H1 (cell line): ENCODE measurements at regions not wholly inside any gene's neighbourhood (a gene's known extent, or its start where the extent isn't known, plus 50 kb on each side); places are given as distances from the start of the nearest gene placed in this dataset.

Experiments
- CTCF ChIA-PET: fragments of 300-600 bp; sonication (Branson Sonifier 250); formaldehyde crosslinking; loops from one replicate; lab custom pipeline; 2021; ENCODE audit not compliant: partially characterized antibody; lab: Charles Lee
- POLR2A ChIA-PET: fragments of 300-600 bp; sonication (Branson Sonifier 250); formaldehyde crosslinking; loops from one replicate; lab custom pipeline; 2021; ENCODE audit warnings: inconsistent platforms; ENCODE audit not compliant: partially characterized antibody; lab: Charles Lee
- DNase-seq, 2 experiments: peaks; one replicate each; pipeline versions ENCODE4 v3.0.0 to v3.0.0-alpha.2; 2010 to 2022; ENCODE audit warnings: low spot score in 2 of 2, low read depth in 1 of 2, mixed read lengths in 1 of 2
- FAIRE-seq: peaks from 2 replicates; lab custom pipeline; 2011; peaks lifted over from hg19 to GRCh38; lab: Jason Lieb, UNC
- H2AFZ ChIP-seq: 2 replicates; pipeline ENCODE4 v1.8.1; 2012; ENCODE audit warnings: low read length, inconsistent platforms
- H2AK5ac ChIP-seq: 2 replicates; pipeline ENCODE4 v1.6.1; 2013; ENCODE audit warnings: low read depth, low read length
- H2BK120ac ChIP-seq: replicated peaks from 2 replicates; pipeline ENCODE3; 2013; ENCODE audit warnings: low read depth, low read length, inconsistent platforms
- H2BK12ac ChIP-seq: 2 replicates; pipeline ENCODE4 v1.6.1; 2013; ENCODE audit warnings: low read depth, low read length
- H2BK15ac ChIP-seq: 2 replicates; pipeline ENCODE4 v1.6.1; 2013; ENCODE audit warnings: low read length
- H2BK20ac ChIP-seq: 2 replicates; pipeline ENCODE4 v1.6.1; 2013; ENCODE audit warnings: low read length
- H2BK5ac ChIP-seq: 2 replicates; pipeline ENCODE4 v1.6.1; 2013; ENCODE audit warnings: low read depth, low read length
- H3K14ac ChIP-seq: 2 replicates; pipeline ENCODE4 v1.6.1; 2013; ENCODE audit warnings: inconsistent platforms; ENCODE audit not compliant: insufficient read length
- H3K18ac ChIP-seq: 2 replicates; pipeline ENCODE4 v1.6.1; 2013; ENCODE audit warnings: low read length; ENCODE audit errors: extremely low read depth
- H3K23ac ChIP-seq: 2 replicates; pipeline ENCODE4 v1.6.1; 2013; ENCODE audit warnings: inconsistent platforms; ENCODE audit not compliant: insufficient read length
- H3K23me2 ChIP-seq: 2 replicates; pipeline ENCODE4 v1.6.1; 2013; ENCODE audit warnings: low read depth, low read length
- H3K27ac ChIP-seq: 2 replicates; pipeline ENCODE4 v1.6.1; 2011; ENCODE audit warnings: low read depth, low read length, inconsistent platforms
- H3K27me3 ChIP-seq, 4 experiments: replicated peaks in 1 of 4; 1 replicate in 1 of 4; 2 replicates in 3 of 4; pipeline versions ENCODE4 v1.6.1 to v1.8.1; 2011 to 2013; ENCODE audit warnings: low read length in 3 of 4, mild to moderate bottlenecking in 3 of 4, inconsistent platforms in 2 of 4, mixed read lengths in 2 of 4, moderate library complexity in 1 of 4; ENCODE audit not compliant: control insufficient read depth in 3 of 4, insufficient read depth in 3 of 4; ENCODE audit errors: extremely low read depth in 1 of 4
- H3K36me3 ChIP-seq, 4 experiments: 2 replicates each; pipeline versions ENCODE4 v1.6.1 to v1.8.1; 2011 to 2013; ENCODE audit warnings: mild to moderate bottlenecking in 4 of 4, low read length in 3 of 4, moderate library complexity in 2 of 4, control low read depth in 1 of 4, inconsistent platforms in 1 of 4; ENCODE audit not compliant: insufficient read depth in 4 of 4, control insufficient read depth in 2 of 4
- H3K4ac ChIP-seq: replicated peaks from 2 replicates; pipeline ENCODE3; 2013; ENCODE audit warnings: low read length, low read depth, mixed read lengths, inconsistent platforms; ENCODE audit not compliant: insufficient read length
- H3K4me1 ChIP-seq, 4 experiments: replicated peaks in 1 of 4; 1 replicate in 1 of 4; 2 replicates in 3 of 4; pipeline versions ENCODE4 v1.6.1 to v1.8.1; 2011 to 2013; ENCODE audit warnings: low read length in 3 of 4, inconsistent platforms in 2 of 4, mixed read lengths in 1 of 4; ENCODE audit not compliant: insufficient read depth in 4 of 4, control insufficient read depth in 3 of 4
- H3K4me2 ChIP-seq, 2 experiments: 2 replicates each; pipeline versions ENCODE4 v1.6.1 to v1.8.1; 2011 to 2013; ENCODE audit warnings: low read depth in 2 of 2, low read length in 2 of 2, control low read depth in 1 of 2, inconsistent platforms in 1 of 2, mild to moderate bottlenecking in 1 of 2; ENCODE audit not compliant: insufficient read depth in 1 of 2
- H3K4me3 ChIP-seq, 4 experiments: fragments of 200-600, 300-600 bp in 1 of 4; sonication (generic), shearing (Covaris generic), sonication (Bioruptor Twin) in 1 of 4; 2 replicates each; pipeline versions ENCODE4 v1.5.1 to v1.8.1; 2011 to 2016; ENCODE audit warnings: low read length in 4 of 4, low read depth in 3 of 4, control low read depth in 2 of 4, inconsistent platforms in 2 of 4, mild to moderate bottlenecking in 2 of 4, mixed read lengths in 1 of 4, moderate library complexity in 1 of 4; ENCODE audit not compliant: insufficient read depth in 2 of 4; ENCODE audit errors: extremely low read depth in 1 of 4
- H3K56ac ChIP-seq: replicated peaks from 2 replicates; pipeline ENCODE3; 2013; ENCODE audit warnings: low read depth, mild to moderate bottlenecking, mixed read lengths, low read length, inconsistent platforms; ENCODE audit not compliant: insufficient read length
- H3K79me1 ChIP-seq: 2 replicates; pipeline ENCODE4 v1.6.1; 2013; ENCODE audit warnings: low read depth, low read length, control low read depth
- H3K79me2 ChIP-seq, 2 experiments: 2 replicates each; pipeline versions ENCODE4 v1.6.1 to v1.8.1; 2012 to 2013; ENCODE audit warnings: low read length in 2 of 2, mild to moderate bottlenecking in 2 of 2, inconsistent platforms in 1 of 2; ENCODE audit not compliant: insufficient read depth in 2 of 2, control insufficient read depth in 1 of 2
- H3K9ac ChIP-seq, 4 experiments: replicated peaks in 1 of 4; 1 replicate in 1 of 4; 2 replicates in 3 of 4; pipeline versions ENCODE4 v1.6.1 to v1.8.1; 2011 to 2013; ENCODE audit warnings: low read depth in 3 of 4, low read length in 3 of 4, control low read depth in 2 of 4, mild to moderate bottlenecking in 2 of 4, moderate library complexity in 2 of 4, inconsistent platforms in 1 of 4; ENCODE audit errors: extremely low read depth in 1 of 4
- H3K9me3 ChIP-seq, 2 experiments: 2 replicates each; pipeline versions ENCODE4 v1.6.1 to v1.8.1; 2012 to 2013; ENCODE audit warnings: mild to moderate bottlenecking in 2 of 2, moderate library complexity in 2 of 2, control low read depth in 1 of 2, inconsistent platforms in 1 of 2, low read depth in 1 of 2, low read length in 1 of 2, mixed read lengths in 1 of 2; ENCODE audit not compliant: insufficient read depth in 2 of 2
- H4K20me1 ChIP-seq, 2 experiments: replicated peaks in 1 of 2; 2 replicates each; pipeline versions ENCODE3 to v1.8.1; 2011 to 2013; ENCODE audit warnings: inconsistent platforms in 2 of 2, low read length in 2 of 2, mild to moderate bottlenecking in 1 of 2; ENCODE audit not compliant: insufficient read depth in 2 of 2, control insufficient read depth in 1 of 2
- H4K5ac ChIP-seq: 2 replicates; pipeline ENCODE4 v1.6.1; 2013; ENCODE audit warnings: low read length, low read depth, mixed read lengths, inconsistent platforms; ENCODE audit not compliant: insufficient read length
- H4K8ac ChIP-seq: 2 replicates; pipeline ENCODE4 v1.8.0; 2013; ENCODE audit warnings: mild to moderate bottlenecking, moderate library complexity, low read length, inconsistent platforms; ENCODE audit not compliant: insufficient read depth; ENCODE audit errors: extremely low read depth
- H4K91ac ChIP-seq: replicated peaks from 2 replicates; pipeline ENCODE3; 2013; ENCODE audit warnings: low read length, mixed read lengths, inconsistent platforms; ENCODE audit not compliant: insufficient read length
- ASH2L ChIP-seq: fragments of 200-600, 300-600 bp; sonication (generic); IDR thresholded peaks from one replicate; pipeline ENCODE4 v1.7.1; 2017; ENCODE audit warnings: low read length
- JUN ChIP-seq: IDR thresholded peaks from 2 replicates; pipeline ENCODE4 v1.6.1; 2011; ENCODE audit warnings: low read depth, mild to moderate bottlenecking, improper control_type of control experiment, low read length
- KDM4A ChIP-seq: IDR thresholded peaks from one replicate; pipeline ENCODE4 v1.7.1; 2012; ENCODE audit warnings: low read depth, mild to moderate bottlenecking, moderate library complexity, low read length, inconsistent platforms; ENCODE audit not compliant: severe bottlenecking
- POU5F1 ChIP-seq: IDR thresholded peaks from 2 replicates; pipeline ENCODE4 v1.6.1; 2011; ENCODE audit warnings: low read depth, mild to moderate bottlenecking, low read length, moderate library complexity
- SIX5 ChIP-seq: IDR thresholded peaks from 2 replicates; pipeline ENCODE4 v1.6.1; 2011; ENCODE audit warnings: mild to moderate bottlenecking, low read depth, low read length
- TAF1 ChIP-seq: IDR thresholded peaks from 2 replicates; pipeline ENCODE4 v1.6.1; 2011; ENCODE audit warnings: mild to moderate bottlenecking, low read depth, low read length
- WGBS, 2 experiments: shearing (Covaris generic) in 1 of 2; methylation state at CpG; one replicate each; pipeline versions ENCODE4 v1.1.6 to v1.1.7; 2013 to 2015; ENCODE audit warnings: low lambda C conversion rate in 2 of 2, mixed read lengths in 2 of 2, inconsistent platforms in 1 of 2, low coverage in 1 of 2, missing lambda C conversion rate in 1 of 2; ENCODE audit not compliant: insufficient replicate concordance in 2 of 2, insufficient coverage in 1 of 2, insufficient read length in 1 of 2; ENCODE audit errors: extremely low coverage in 1 of 2, missing lambda C conversion rate in 1 of 2; 5-methylcytosine and 5-hydroxymethylcytosine counted together

DNA sequence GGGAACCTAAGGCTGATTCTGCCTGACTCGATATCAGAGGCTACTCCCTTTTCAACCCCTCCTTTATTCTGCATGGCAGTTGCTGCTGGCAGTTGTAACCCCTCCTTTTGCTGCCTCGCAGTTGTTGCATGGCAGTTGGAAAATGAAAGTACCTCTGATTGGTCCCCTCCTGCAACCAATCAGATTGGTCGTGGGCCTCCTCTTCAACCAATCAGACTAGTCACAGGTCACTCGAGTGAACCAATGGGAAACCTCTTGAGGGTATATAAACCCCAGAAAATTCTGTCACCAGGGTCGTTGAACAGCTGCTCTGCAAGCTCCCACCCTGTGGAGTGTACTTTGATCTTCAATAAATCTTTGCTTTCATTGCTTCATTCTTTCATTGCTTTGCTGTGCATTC, 294.3 kb upstream of the SLC8A1 start:
- no peak overlapping the region for H4K91ac ChIP-seq
- no peak overlapping the region for H2BK120ac ChIP-seq
- H3K23me2 ChIP-seq = no peaks in the 10 kb centered on the region
- H3K36me3 ChIP-seq = no peaks in the 10 kb centered on the region
- TF ChIP-seq SIX5 (no peak), TAF1 (no peak), JUN (no peak), KDM4A (no peak), POU5F1 (no peak), ASH2L (no peak)
- H3K23ac ChIP-seq = no peak overlapping the region
- no peaks in the 10 kb centered on the region for H3K4me1 ChIP-seq
- POLR2A ChIA-PET = no interaction called here
- DNase-seq (no peak), FAIRE-seq (no peak)
- H3K4ac ChIP-seq = no peak overlapping the region
- no peak overlapping the region for H3K4me3 ChIP-seq
- H3K79me1 ChIP-seq = no peaks in the 10 kb centered on the region
- no peak overlapping the region for H4K8ac ChIP-seq
- no peak overlapping the region for H4K5ac ChIP-seq
- H2AK5ac ChIP-seq = no peak overlapping the region
- H3K4me2 ChIP-seq = no peak overlapping the region
- CTCF ChIA-PET = no interaction called here
- no peaks in the 10 kb centered on the region for H3K9me3 ChIP-seq
- H2BK15ac ChIP-seq = no peak overlapping the region
- H3K27me3 ChIP-seq = no peaks in the 10 kb centered on the region
- no peaks in the 10 kb centered on the region for H4K20me1 ChIP-seq
- no peak overlapping the region for H3K14ac ChIP-seq
- no peak overlapping the region for H2BK5ac ChIP-seq
- H3K79me2 ChIP-seq = no peaks in the 10 kb centered on the region
- H2AFZ ChIP-seq = no peak overlapping the region
- no peak overlapping the region for H3K56ac ChIP-seq
- H3K27ac ChIP-seq = no peak overlapping the region
- H2BK20ac ChIP-seq = no peak overlapping the region
- no peak overlapping the region for H2BK12ac ChIP-seq
- H3K18ac ChIP-seq = no peak overlapping the region
- 93% methylated on average over 5 of the region's 5 CpGs; no CpG with 5 or more reads in 1 of the 2 experiments for WGBS, 2 experiments
- H3K9ac ChIP-seq = no peak overlapping the region
